GM12875 (cell line): ENCODE measurements at regions not wholly inside any gene's neighbourhood (a gene's known extent, or its start where the extent isn't known, plus 50 kb on each side); places are given as distances from the start of the nearest gene placed in this dataset.

Experiments
- H3K4me3 ChIP-seq: one replicate; pipeline ENCODE4 v1.5.1; 2011; ENCODE audit warnings: low read depth, low read length, control low read depth
- CTCF ChIP-seq: IDR thresholded peaks from 2 replicates; pipeline ENCODE4 v1.5.1; 2011; ENCODE audit warnings: low read depth, mild to moderate bottlenecking, control low read depth, inconsistent platforms, low read length, moderate library complexity, borderline replicate concordance; ENCODE audit not compliant: insufficient read depth

GRCh38 chr2:64750001-64750816 lies 96.5 kb upstream of the SERTAD2 start:
- TF ChIP-seq CTCF = 0 out of 2 replicates have a peak, but pooled peaks have one; percentile 19
- H3K4me3 ChIP-seq = peak overlapping the region; percentile 76

GRCh38 chr2:64750817-64751285 lies 97.1 kb upstream of the SERTAD2 start:
- peak overlapping the region; percentile 76 for H3K4me3 ChIP-seq
- no peak; the same call in 1 of the 2 replicates for TF ChIP-seq CTCF

- peak; percentile 24 for TF ChIP-seq CTCF
- peak overlapping the region; percentile 77 for H3K4me3 ChIP-seq
Observed at GRCh38 chr2:64751286-64752260, 97.9 kb upstream of the SERTAD2 start.

GRCh38 chr2:64753399-64753798 lies 99.7 kb upstream of the SERTAD2 start:
- no peak for TF ChIP-seq CTCF
- H3K4me3 ChIP-seq = no peak overlapping the region

GRCh38 chr2:64754570-64754969 lies 100.9 kb upstream of the SERTAD2 start:
- no peak for TF ChIP-seq CTCF
- no peak overlapping the region for H3K4me3 ChIP-seq

- H3K4me3 ChIP-seq = no peak overlapping the region
- no peak for TF ChIP-seq CTCF
Observed at GRCh38 chr2:64757126-64757525, 103.4 kb upstream of the SERTAD2 start.
